ENCODE measurements at regions not wholly inside any gene's neighbourhood (a gene's known extent, or its start where the extent isn't known, plus 50 kb on each side); places are given as distances from the start of the nearest gene placed in this dataset.

GRCh38 chr15:24772686-24773373, 97.3 kb downstream of the NPAP1 start:
- Histone ChIP-seq H3K27me3 (no peaks in the 10 kb centered on the region), H3K9me3 (ENCODE audit: low read depth) (no peaks in the 10 kb centered on the region), H3K9me2 (replicated peaks; ENCODE audit: insufficient read depth) (no peaks in the 10 kb centered on the region), H2AFZ (peak overlapping the region; percentile 56), H4K20me1 (ENCODE audit: insufficient read depth, poor library complexity, severe bottlenecking) (no peaks in the 10 kb centered on the region), H3K79me2 (no peaks in the 10 kb centered on the region), H3K4me2 (peak overlapping the region; percentile 68), H3K4me1 (ENCODE audit: insufficient read depth) (no peaks in the 10 kb centered on the region), H3K27ac (peak overlapping the region; percentile 91), H3K36me3 (replicated peaks; ENCODE audit: insufficient read depth, low read depth) (no peaks in the 10 kb centered on the region), H3K4me3 (peak overlapping the region; percentile 27)
- DNase-seq (ENCODE audit: low spot score) = peak; percentile 92
- WGBS (ENCODE audit: low lambda C conversion rate, missing lambda C conversion rate) = 52% methylated on average over 47 of the region's 47 CpGs
- no peak for TF ChIP-seq EZH2phosphoT487 (IDR thresholded peaks at IDR 0.05; ENCODE audit: low read depth, severe bottlenecking, unreplicated experiment)
- no peak for TF ChIP-seq CTCF (IDR thresholded peaks at IDR 0.05; ENCODE audit: poor library complexity)
- no peak for TF ChIP-seq EZH2 (IDR thresholded peaks at IDR 0.05; ENCODE audit: borderline replicate concordance)

DNA sequence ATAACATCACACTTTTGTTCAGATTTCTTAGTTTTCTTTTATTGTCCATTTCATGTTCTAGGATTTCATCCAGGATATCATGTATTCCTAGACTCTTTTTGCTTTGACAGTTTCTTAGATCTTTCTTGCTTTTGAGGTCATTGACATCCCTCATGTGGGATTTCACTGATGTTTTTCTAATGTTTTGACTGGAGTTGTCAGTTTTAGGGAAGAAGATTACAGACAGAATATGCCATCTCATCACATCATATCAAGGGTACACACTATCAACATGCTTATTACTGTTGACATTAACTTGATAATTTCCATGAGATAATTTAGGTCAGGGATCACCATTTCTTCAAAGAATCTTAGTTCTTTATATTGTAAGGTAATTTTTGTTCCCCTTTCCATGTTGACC, 101.7 kb downstream of the NPAP1 start:
- TF ChIP-seq CTCF (IDR thresholded peaks at IDR 0.05; ENCODE audit: poor library complexity) (no peak), EZH2 (IDR thresholded peaks at IDR 0.05; ENCODE audit: borderline replicate concordance) (no peak), EZH2phosphoT487 (IDR thresholded peaks at IDR 0.05; ENCODE audit: low read depth, severe bottlenecking, unreplicated experiment) (no peak)
- Histone ChIP-seq H3K36me3 (replicated peaks; ENCODE audit: insufficient read depth, low read depth) (no peaks in the 10 kb centered on the region), H2AFZ (no peak overlapping the region), H4K20me1 (ENCODE audit: insufficient read depth, poor library complexity, severe bottlenecking) (no peaks in the 10 kb centered on the region), H3K9me2 (replicated peaks; ENCODE audit: insufficient read depth) (no peaks in the 10 kb centered on the region), H3K27ac (no peak overlapping the region), H3K9me3 (ENCODE audit: low read depth) (no peaks in the 10 kb centered on the region), H3K4me1 (ENCODE audit: insufficient read depth) (no peaks in the 10 kb centered on the region), H3K4me2 (no peak overlapping the region), H3K4me3 (no peak overlapping the region), H3K79me2 (no peaks in the 10 kb centered on the region), H3K27me3 (no peaks in the 10 kb centered on the region)
- DNase-seq (ENCODE audit: low spot score) = no peak

DNA sequence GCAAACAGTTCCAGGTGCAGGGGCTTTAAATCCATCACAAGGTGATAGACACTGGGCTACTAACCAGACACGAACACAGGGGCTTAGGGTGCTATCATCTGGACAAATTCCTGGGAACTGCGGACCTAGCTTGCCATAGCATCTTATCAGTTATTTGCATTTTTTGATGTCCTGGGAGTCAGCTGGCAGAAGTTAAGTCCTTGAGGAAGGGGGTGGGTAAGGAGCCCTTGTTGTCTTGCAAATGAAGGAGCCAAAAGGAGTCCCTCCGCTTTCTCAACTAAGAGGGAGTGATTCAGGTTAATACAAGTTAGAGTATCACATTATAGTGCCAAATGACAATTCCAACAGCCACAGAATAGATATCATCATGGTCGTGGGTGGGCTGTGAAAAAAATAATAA, 108.9 kb downstream of the NPAP1 start:
- H2AFZ ChIP-seq = no peak overlapping the region
- TF ChIP-seq EZH2phosphoT487 (IDR thresholded peaks at IDR 0.05; ENCODE audit: low read depth, severe bottlenecking, unreplicated experiment) = no peak
- TF ChIP-seq CTCF (IDR thresholded peaks at IDR 0.05; ENCODE audit: poor library complexity) = no peak
- TF ChIP-seq EZH2 (IDR thresholded peaks at IDR 0.05; ENCODE audit: borderline replicate concordance) = no peak
- no peaks in the 10 kb centered on the region for H4K20me1 ChIP-seq (ENCODE audit: insufficient read depth, poor library complexity, severe bottlenecking)
- WGBS (ENCODE audit: low lambda C conversion rate, missing lambda C conversion rate) = 31% methylated on average over 4 of the region's 4 CpGs
- no peak overlapping the region for H3K4me3 ChIP-seq
- H3K9me3 ChIP-seq (ENCODE audit: low read depth) = no peaks in the 10 kb centered on the region
- H3K27me3 ChIP-seq = no peaks in the 10 kb centered on the region
- H3K36me3 ChIP-seq (replicated peaks; ENCODE audit: insufficient read depth, low read depth) = no peaks in the 10 kb centered on the region
- H3K27ac ChIP-seq = no peak overlapping the region
- H3K9me2 ChIP-seq (replicated peaks; ENCODE audit: insufficient read depth) = no peaks in the 10 kb centered on the region
- no peak for DNase-seq (ENCODE audit: low spot score)
- no peaks in the 10 kb centered on the region for H3K4me1 ChIP-seq (ENCODE audit: insufficient read depth)
- H3K79me2 ChIP-seq = no peaks in the 10 kb centered on the region
- no peak overlapping the region for H3K4me2 ChIP-seq
